SW 1271 (cell line): ENCODE measurements at regions not wholly inside any gene's neighbourhood (a gene's known extent, or its start where the extent isn't known, plus 50 kb on each side); places are given as distances from the start of the nearest gene placed in this dataset.
A peak's percentile ranks its signal among the peaks of the same experiment; 100 is the strongest.
"Not testable (repeated sequence)": the region's sequence is repeated elsewhere in the genome, so short reads cannot be mapped to it uniquely, and the experiment has no call there.

Experiments used
- DNase-seq, 2 experiments: peaks; one replicate each; lab custom pipeline; 2025; lab: John Stamatoyannopoulos, UW

DNA sequence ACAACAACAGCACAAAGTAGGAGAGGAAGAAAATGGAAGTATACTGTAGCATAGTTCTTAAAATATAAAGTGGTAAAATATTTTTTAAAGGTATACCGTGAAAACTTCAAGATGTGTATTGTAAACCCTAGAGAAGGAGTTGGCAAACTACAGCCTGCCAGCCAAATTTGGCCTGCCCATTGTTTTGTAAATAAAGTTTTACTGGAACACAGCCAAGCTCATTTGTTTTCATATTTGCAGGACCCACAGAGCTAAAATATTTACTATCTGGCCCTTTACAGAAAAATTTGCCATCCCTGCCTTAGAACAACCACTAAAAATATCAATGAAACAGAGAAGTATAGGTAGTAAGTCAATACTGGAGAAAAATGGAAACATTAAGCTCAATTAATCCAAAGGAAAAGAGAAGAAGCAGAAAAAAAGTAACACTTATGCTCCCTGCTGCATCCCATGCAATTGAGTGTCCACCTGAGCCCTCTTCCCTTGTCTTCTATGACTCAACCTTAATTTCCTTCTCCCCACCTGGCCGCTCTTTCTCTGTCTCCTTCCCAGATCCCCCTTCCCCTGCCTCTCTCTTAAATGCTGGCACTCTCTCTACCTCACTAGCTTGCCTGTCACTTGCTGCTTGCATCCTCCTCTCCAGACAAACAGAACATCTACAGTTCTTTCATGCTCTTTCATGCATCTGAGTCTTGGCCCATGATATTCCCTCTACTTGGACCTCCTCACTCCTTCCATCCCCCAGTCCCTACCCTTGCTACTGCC, 50.6 kb upstream of the FER start:
- no peak for DNase-seq

DNA sequence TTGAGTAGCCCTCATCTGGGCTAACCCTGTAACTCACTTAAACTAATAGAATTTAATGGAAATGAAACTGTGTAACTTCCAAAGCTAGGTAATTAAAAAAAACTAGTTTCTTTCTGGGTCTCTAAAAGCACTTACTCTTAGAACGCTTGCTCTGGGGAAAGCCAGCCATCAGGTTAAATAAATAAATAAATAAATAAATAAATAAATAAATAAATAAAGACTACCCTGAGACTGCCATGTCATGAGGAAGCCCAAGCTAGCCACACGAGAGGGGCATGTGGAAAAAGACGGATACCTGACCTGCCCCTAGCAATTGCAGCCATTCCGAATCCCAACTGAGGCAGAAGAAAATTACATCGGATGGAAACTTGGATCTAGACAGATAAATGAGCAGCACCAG, 51.3 kb upstream of the FER start:
- no peak for DNase-seq

DNA sequence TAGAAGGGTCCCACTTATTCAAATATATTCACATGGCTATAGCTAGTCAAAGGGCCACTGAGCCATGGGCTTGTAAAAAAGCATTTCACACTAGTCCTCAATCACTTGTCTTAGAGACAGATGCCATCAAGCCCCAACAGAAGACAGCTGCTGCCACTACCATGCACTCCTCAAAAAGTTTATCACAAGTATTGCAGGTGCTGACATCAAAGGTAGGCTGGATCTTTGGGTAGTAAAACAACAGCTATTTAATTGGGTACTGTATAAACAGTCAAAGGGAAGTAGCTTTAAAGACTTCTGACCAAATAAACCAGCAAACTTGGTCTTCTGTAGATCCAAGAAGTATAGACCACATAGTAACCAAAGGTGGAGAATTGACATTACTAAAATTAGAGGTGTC, 59.2 kb upstream of the FER start:
- DNase-seq: no peak

DNA sequence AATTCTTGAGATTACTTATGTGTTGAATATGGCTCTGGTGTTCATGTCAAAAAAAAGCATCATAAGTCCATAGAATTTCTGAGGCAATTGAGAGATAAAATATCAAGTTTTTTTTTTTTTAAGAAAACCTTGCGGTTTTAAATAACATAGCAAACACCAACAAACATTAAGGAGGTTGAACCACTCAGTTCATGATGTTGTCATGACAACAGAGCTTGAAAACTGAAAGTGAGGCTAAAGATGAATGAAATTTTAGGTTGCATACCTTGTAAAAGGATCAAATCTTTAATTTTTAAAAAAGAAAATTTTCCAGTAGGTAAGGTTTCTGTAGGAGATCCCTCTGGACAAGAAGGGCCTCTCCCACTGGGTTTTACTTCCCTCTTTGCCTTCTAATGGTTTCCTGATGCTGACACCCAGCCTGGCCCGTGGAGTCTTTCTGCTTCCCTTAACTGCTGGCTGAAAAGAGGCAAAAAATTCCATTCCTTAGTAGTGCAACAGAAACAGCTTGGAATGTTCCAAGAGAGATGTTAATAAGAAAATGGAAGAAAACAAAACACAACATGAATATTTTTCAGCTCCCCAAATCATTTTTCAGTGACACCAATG, 60.0 kb upstream of the FER start:
- DNase-seq: no peak

DNA sequence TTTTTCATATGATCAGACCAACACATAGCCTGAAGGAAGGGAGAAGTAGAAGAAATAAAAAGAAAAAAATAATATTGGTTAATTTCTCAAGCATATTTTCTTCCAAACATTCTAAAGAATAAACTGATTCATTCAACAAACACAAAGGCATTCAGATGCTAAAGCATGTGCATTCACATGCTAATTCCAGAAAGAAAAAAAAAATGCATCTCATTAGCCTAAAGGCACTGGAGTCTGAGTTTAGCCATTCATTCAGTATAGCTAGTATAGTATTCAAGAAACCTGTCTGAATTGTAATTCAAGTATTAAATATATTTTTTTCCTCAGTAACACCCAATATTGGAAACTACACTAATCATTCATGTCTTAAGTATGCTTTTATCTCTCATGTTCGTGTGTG, 61.0 kb upstream of the FER start:
- DNase-seq: no peak

DNA sequence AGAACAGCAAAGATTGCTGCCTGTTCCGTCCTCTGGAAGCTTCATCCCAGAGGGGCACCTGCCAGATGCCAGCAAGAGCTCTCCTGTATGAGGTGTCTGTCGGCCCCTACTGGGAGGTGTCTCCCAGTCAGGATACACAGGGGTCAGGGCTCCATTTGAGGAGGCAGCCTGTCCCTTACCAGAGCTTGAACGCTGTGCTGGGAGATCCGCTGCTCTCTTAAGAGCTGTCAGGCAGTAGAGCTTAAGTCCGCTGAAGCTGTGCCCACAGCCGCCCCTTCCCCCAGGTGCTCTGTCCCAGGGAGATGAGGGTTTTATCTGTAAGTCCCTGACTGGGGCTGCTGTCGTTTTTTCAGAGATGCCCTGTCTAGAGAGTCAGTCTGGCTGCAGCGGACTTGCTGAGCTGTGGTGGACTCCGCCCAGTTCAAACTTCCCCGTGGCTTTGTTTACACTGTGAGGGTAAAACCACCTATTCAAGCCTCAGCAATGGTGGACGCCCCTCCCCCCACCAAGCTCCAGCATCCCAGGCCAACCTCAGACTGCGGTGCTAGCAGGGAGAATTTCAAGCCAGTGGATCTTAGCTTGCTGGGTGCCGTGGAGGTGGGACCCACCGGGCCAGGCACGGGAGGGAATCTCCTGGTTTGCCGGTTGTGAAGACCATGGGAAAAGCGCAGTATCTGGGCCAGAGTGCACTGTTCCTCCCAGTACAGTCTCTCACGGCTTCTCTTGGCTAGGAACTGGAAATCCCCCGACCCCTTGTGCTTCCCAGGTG, 62.1 kb upstream of the FER start:
- not testable (repeated sequence) for DNase-seq

DNA sequence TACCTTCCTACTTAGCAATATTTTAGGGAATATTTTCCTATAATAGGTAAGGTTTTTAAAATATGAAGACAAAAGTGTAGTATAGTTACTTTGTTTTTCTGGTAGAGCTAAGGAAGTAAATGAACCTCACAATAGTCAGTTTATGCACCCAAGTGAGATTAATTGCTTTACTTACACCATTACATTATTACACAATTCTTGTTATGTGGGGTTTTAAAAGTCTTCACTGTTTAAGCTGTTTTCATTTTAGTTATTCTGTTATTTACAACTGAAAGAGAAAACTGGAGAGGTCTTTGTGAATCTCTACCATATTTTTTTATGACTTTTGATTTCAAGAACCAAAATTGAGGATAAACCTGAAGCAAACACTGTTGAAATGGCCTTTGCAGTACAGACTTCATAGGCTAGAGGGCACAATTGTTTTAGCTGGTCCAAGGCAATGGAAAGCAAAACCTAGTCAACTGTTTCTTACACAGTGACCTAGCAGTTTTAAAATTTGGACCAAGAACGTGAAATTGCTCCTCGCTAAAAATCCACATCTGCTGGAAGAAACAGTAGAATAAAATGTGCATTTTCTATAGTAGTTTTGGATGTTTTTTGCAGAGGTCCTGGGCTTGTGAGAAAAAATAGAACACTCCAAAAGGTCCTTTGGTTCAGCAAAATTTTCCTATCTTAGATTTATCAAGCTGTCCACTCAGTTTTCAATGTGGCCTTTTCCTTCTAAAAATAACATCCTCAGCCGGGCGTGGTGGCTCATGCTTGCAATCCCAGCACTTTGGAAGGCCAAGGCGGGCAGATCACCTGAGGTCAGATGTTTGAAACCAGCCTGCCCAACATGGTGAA, 66.4 kb upstream of the FER start:
- DNase-seq: peak; percentile 38 to 73

DNA sequence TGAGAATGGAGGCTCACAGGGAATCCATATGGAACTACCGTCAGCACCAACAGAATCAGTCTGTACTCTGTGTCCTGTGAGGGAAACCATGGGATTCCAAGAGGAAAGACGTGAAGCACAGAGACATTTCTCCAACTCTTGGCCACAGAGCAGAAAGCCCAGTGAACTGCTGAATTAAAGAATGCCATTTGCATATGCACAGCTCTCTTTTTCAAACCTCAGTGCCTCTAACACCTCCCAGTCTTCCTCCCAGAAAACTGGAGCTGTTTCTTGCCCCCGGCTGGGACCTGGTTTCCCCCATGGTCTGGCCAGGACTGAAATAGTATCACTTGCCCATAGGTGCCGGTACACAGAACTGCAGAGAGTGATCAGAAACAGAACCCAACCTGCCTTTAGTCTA, 69.6 kb upstream of the FER start:
- no peak for DNase-seq

DNA sequence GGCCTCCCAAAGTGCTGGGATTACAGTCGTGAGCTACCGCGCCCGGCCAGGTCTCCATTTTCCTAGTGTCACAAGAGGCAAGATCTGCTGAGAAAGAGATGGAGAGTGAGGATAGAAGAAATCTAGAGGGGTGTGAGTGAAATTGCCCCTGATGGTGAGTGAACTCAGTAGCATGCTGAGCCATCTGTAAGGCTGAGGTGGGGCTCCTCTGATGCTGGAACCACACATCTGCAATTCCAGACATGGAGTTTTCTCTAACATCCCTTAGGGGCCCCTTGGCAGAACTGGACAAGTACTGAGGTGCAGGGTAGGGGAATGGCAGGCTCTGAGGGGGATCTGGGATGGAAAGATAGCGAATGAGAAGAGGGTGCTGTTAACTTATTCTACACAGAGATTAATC, 72.0 kb upstream of the FER start:
- DNase-seq: no peak

DNA sequence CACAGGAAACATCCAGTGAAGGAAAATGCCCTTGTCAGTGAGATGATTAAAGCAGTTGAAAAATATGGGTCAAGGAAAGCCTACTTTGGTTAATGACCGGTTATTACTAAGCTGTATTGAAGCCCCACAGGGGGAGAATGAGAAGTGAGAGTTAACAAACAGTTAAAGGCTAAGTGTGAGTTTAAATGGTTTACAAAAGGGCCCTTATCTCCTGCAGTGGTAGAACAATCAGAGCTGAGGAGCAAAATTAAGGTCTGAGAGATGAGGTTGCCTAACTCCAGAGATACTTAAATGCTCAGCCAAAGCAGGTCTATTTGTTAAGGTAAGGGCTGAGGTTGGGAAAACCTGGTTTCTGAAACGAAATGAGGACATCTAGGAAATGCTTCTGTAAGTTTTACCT, 75.1 kb upstream of the FER start:
- no peak for DNase-seq

DNA sequence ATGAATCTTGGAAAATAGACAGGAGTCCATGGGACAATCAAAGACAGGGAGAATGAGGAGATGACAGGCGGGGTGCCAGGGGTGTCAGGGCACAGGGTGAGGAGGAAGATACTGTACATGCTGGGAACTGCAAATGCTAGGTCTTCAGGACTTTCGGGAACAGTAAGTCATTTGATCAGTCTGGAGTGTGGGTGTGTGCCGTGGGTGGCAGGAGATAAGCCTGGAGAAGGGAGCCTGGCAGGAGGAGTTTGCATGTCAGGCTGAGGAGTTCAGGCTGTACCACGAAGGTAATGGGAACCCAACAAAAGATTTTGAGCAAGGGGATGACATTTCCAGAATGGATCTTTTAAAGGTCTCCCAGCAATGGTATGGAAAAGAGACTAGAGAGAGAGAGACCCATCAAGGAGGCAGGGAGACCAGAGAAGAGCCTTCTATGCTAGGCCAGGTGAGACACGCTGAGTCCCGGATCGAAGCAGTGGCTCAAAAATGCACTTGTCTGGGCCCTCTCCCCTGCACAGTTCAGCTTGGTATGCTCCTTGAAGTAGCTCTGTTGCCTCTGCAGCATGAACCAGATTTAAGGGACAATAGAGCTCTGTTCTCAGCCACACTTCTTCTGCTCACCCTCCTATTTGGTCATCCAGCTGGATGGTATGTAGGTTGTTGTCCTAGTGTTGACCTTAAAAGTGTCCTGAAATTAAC, 77.0 kb upstream of the FER start:
- DNase-seq: no peak

DNA sequence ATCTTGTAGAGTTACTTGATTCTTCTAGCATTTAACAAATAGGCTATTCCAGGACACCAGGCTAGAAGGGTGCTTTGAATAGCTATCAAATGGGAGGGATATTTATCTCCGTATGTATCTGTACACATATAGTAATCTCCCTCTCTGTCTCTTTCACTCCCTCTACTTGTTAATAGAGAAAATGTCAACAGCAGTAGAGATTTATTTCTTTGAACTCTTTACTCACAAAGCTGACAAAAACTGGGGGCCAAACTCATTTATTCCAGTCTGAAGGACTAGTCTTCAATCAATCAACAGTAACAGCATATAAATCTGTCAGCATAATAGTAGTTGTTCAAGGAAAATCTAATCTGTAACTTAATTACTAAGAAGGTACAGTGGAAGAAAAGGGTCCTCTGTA, 78.2 kb upstream of the FER start:
- no peak for DNase-seq

DNA sequence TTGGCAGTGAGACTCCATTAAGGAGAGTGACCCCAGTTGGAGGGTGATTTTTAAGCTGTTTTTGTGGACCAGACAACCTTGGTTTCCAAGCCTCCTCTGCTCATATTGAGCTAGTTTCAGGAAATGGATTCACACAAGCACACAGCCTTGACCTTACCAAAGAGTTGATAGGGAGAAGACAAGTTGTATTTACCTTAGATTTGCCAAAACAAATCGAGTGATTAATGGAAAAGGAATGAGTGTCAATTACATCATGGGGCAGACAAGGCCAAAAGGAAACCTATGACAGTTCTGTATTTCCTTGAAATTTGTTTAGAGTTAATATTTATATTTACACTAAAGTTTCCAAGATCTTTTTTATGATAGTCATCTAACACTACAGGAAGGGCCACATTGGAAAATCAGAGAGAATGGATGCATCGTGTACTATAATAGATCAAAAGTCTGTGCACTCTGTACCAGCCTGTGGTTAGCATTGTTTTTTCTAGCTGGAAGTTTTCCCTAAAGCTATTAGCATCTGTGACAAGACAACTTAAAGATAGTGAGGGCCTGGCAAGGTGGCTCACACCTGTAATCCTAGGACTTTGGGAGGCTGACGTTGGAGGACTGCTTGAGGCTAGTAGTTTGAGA, 86.0 kb upstream of the FER start:
- no peak for DNase-seq

DNA sequence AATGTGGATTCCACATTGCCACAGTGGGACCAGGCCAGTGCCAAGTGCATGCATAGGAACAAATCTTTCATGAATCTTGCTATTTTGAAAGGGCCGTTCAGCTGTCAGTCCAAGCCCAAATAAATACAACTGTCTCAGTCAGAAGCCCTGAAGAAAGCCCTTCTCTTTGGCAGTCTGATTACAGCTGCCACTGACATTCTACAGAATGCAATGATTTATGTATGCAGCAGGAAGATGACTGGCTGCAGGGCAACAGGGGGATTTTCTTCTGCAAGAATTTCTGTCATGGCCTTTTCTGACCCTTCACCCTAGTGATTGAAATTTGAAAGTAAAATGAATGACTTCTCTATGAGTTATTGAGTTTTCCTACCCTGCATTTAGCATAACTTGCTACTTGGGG, 86.7 kb upstream of the FER start:
- no peak for DNase-seq

DNA sequence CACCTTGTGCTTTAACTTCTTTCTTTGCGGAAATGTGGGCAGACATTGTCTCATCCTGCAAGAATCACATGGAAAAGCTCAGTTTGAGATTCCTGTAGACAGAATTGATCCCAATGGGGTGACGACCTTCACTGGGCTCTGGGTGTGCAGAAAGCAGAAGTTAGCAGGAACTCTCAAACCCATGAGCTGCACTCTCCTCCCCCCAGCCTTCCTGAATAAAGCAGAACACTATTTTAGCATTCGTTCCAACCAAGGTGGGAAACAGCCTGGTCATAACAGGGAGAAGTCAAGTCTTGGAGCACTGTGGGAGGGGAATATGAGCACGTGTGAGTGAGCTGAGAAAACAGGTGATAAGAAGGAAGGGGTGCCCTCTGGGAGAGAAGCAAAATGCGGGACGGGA, 87.4 kb upstream of the FER start:
- DNase-seq: no peak

DNA sequence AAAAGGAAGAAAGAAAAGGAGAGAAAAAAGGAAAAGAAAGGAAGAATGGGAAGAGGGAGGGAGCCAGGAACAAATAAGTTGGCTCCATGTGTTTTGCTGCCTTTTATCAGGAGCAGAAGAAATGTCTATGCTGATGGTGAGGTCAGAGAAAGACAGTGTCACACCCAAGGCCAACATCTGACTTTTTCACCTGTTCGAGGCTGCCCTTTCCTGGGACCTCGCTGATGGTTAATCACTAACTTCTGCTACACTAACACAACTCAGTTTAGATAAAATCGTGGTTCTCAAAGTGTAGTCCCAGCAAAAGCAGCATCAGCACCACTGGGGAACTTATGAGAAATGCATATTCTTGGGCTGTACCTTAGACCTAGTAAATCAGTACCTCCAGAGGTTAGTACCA, 88.2 kb upstream of the FER start:
- DNase-seq: no peak

DNA sequence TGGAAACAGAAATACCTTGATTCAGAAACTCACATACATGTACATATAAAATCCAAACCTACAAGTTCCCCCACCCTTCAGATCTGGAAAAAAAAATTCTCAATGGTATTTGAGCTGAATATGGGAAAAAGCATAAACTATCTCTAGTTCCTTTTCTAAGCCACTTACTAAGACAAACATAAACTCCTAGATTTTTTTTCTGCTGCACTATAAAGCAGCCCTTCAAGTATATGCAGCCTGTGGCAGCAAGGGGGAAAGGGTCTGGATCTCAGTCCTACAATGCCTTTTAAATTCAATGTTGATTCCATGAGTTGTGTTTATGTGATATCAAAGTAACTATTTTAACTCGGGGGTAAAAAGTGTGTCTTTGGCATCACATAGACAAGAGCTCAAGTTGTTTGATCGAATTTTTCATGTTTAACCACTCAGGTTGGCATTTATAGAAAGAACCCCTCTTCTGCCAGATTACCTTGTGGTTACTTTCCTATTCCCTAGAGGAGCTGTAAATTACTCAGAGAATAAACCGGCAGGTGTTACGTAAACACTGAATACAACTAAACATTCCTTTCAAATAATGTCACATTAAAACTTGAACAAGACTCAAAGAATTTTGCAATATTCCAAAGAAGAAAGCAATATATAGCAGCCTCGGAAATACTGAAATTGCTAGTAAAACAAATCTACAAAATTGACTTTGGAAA, 91.8 kb upstream of the FER start:
- DNase-seq: no peak

DNA sequence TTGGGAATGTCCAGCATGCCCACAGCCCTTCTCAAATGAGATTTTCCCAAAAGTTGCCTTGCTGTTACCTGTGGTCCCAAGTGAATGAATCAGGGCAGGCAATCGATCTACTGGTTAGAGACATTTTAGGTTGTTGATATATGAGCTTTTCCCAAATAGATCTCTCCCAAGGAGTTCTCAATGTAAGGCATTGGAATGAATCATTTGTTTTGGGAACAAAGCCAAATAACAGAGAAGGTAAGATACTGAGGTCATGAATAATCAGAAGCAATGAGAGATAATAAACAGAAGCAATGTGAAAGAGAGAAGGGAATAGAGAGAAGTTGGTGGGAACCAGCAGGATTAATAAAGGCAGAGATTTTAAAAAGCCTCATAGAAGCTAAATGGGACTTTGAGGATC, 93.6 kb upstream of the FER start:
- DNase-seq: no peak

DNA sequence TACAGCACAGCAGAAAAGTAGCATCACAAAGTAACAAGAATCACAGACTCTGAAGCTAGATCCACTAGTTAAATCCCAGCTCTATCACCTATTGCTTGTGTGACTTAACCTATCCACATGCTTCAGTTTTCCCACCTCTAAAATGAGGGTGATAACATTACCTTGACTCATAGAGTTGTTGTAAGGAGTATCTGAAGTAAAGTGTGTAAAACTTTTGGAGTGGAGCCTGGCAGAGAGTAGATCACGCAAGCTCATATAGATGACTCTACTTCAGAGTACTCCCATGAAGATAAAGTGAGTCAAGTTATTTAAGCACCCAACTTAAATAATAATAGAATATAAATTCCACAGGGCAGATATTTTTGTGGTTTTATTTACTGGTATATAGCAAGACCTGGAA, 94.5 kb upstream of the FER start:
- DNase-seq: no peak

DNA sequence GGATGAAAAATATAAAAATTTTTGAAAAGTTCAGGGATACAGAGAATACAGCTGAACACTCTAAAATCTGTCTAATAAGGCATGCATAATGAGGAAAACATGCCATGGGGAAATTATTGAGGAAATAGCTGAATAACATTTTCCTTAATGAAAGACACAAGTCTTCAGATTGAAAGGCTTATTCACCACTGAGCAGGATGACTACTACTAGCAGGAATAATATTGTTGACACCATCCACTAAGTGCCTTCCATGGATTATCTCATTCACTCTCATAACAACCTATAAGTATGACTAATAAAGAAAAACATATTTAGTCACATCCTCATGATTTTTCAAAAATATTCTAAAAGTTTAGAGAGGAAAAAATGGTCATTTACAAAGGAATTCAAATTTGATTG, 96.7 kb upstream of the FER start:
- no peak for DNase-seq

DNA sequence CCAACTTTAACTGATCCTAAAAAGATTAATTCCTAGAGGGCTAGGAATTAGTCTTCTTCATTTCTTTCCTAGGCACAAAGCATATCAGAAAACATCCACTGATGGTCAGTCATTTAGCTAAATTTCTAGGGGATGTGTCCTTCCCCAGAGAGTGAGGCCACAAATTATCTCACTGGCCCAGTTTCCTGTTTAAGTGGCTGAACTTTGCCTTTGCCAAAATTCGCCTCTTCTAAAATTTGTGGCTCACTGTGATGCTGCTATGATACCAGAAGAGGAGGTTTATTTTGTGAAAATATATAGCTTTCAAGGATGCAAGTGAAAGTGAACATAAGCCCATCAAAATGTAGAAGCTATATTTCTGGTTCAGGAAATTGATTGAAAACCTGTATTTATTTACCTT, 98.1 kb upstream of the FER start:
- DNase-seq: no peak
